NCI-H748 (cell line): ENCODE measurements at regions not wholly inside any gene's neighbourhood (a gene's known extent, or its start where the extent isn't known, plus 50 kb on each side); places are given as distances from the start of the nearest gene placed in this dataset.
"Not testable (repeated sequence)": the region's sequence is repeated elsewhere in the genome, so short reads cannot be mapped to it uniquely, and the experiment has no call there.

Experiments
- DNase-seq: peaks from one replicate; lab custom pipeline; 2025; ENCODE audit not compliant: unreplicated experiment; lab: John Stamatoyannopoulos, UW

DNA sequence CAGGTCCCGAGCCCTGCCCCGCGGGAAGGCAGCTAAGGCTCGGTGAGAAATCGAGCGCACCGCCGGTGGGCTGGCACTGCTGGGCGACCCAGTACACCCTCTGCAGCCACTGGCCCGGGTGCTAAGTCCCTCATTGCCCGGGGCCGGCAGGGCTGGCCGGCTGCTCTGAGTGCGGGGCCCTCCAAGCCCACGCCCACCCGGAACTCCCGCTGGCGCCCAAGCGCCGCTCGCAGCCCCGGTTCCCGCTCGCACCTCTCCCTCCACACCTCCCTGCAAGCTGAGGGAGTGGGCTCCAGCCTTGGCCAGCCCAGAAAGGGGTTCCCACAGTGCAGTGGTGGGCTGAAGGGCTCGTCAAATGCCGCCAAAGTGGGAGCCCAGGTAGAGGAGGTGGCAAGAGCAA, 63.2 kb upstream of the IER3 start:
- DNase-seq = not testable (repeated sequence)

DNA sequence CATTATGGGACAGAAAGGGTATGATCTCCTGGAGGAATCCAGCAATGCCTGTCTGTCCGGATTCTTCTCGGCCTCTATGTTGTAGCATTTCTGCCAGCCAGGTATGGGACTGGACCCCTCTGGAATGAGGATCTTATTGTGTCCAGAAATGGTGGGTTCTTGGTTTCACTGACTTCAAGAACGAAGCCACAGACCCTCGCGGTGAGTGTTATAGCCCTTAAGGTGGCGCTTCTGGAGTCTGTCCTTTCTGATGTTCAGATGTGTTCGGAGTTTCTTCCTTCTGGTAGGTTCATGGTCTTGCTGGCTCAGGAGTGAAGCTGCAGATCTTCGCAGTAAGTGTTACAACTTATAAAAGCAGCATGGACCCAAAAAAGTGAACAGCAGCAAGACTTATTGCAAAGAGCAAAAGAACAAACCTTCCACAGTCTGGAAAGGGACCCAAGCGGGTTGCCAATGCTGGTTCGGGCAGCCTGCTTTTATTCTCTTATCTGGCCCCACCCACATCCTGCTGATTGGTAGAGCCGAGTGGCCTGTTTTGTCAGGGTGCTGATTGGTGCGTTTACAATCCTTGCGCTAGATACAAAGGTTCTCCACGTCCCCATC, 62.3 kb upstream of the IER3 start:
- no peak for DNase-seq

DNA sequence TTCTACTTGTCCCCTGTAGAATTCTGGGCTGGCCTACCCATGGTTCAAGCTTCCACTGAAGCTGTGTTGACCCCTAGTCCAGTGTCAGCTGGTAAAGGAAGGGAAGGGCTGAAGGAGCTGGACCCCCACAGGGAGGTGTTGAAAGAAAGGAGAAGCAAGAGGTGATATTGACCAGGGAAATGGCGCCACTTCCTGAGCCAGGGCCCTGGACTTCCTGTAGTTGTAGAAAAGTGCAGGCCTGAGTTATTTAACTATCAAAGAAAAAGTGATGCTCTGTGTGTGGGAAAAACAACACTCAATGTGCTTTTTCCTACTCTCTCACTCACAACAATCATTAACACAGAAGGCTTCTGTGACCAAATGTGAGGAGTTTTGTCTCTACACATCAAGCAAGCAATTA, 60.0 kb upstream of the IER3 start:
- no peak for DNase-seq

DNA sequence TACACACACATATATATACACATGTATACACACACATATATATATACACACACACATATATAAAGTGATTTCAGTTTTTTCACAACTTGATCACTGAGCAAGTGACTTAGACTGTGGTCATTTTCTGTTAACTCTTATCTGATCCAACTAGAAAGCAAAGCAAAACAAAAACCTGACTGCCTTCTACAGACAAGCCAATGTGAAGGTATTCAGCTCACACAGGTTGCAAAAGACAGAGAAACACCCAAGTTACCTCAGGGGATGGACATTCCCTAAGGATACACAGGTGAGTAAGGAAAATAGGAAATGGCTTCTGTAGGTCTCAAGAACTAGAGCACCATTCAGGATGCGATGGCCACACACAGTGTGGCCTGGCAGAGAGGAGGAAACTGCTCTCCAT, 58.4 kb upstream of the IER3 start:
- no peak for DNase-seq

DNA sequence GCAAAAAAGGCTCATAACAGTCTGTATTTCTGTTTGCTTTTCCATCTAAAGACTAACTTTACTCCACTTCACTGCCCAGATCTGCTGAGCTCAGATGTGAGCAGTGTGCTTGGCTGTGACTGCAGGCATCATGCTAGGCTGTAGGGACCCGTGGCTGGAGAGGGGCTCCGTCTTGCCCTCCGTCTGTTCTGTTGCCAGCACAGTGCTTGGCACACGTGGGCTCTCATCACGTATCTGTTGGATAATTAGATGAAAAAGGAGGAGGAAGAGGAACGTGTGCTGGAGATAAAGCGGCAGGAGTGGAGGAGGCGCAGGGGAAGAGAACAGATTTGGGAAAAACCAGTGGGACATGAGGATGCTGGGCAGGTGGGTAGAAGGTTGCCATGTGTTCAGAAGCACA, 57.6 kb upstream of the IER3 start:
- no peak for DNase-seq

DNA sequence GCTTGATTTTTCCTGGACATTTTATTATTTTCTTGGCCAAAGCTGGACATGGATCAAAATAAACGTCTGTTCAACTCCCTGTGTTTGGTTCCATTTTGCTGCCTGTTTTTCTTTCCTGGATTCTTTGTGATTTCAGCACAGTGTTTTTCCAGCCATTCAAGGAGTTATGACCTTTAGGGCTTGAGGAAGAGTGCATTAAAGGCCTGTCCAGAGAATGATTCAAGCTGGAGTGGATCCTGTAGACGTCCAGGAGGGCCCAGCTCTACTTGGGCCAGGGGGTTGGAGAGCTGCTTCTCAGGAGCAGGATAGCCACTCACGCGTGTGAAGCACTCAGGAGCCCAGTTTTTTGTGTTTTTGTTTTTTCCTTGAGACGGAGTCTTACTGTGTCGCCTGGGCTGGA, 56.5 kb upstream of the IER3 start:
- no peak for DNase-seq

DNA sequence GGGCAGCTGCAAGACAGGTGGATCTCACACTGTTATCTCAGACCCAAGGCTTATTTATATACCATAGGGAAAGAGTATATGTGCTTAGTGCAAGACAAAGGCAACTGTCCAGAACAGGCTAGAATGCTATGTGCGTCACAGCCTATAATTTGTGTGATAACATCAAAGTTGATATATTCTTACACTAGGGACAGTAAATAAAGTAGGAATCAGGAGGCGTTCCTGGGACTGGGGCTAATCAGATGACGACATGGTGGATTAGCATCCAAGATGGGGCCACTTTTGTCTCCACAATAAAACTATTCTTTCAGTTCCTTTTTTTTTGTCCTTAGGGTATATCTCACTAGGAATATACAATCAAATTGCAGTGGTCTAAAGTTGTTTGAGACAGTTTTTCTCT, 54.9 kb upstream of the IER3 start:
- DNase-seq = no peak

DNA sequence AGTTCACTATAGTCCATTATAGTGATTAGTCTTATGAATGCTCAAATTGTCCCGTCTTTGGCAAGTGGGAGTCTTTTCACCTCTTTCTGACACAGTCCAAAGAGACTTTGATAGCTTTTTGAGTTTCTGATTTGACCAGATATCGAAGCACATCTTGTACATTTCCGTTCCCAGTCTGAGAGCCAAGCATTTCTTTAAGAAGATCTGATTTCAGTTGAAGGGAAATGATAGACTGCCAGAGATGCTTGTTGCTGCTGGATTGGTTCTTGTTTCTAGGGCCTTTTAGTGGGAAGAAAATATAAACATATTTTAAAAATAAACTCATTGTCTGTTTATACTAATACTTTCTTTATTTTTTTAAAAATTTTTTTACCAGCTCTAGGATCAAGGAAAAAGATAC, 54.1 kb upstream of the IER3 start:
- DNase-seq = no peak

DNA sequence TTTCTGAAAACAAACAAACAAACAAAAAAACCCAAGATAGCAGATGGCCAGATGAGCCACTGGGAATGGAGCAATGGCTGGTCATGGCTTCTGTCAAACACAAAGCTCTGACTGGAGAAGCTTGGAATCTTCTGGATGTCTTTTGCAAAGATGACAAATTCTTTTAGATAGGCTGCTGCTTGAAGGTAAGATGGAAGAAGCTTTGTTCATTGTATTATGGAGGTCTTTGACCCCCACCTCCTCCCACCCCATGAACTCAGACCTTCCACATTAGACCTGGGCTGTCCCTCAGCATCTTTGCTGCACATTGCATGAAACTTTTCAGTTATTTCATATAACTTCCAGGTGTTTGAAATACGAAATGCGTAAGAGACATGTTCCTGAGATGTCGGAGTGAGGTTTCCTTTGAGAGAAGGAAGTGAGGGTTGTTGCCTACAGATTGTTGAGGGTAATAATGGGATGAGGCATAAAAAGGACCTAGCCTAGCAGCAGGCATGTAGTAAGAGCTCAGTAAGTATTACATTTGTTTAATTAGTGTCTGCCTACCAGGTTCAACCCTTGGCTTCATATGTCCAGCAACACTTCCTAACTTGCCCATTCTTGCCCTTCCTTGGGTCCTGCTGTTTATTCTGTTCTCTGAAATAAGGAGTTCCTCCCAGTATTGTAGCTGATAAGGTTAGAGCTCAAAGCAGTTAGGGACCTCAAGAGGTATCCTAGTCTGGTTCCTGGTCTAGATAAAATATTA, 51.4 kb upstream of the IER3 start:
- DNase-seq = no peak
